GM03348 (cell line): ENCODE measurements at regions not wholly inside any gene's neighbourhood (a gene's known extent, or its start where the extent isn't known, plus 50 kb on each side); places are given as distances from the start of the nearest gene placed in this dataset.
"Not testable (repeated sequence)": the region's sequence is repeated elsewhere in the genome, so short reads cannot be mapped to it uniquely, and the experiment has no call there.

Source experiments
- DNase-seq: peaks from one replicate; pipeline ENCODE4 v3.0.0; 2012; ENCODE audit warnings: low spot score

GRCh38 chr16:88246955-88247582 lies 135.7 kb upstream of the ZNF469 start:
- not testable (repeated sequence) for DNase-seq

- not testable (repeated sequence) for DNase-seq
Measured at GRCh38 chr16:88247583-88247966, 135.2 kb upstream of the ZNF469 start.

GRCh38 chr16:88248761-88249160 lies 134.0 kb upstream of the ZNF469 start:
- DNase-seq: not testable (repeated sequence)

- not testable (repeated sequence) for DNase-seq
Measured at GRCh38 chr16:88250381-88250780, 132.4 kb upstream of the ZNF469 start.

GRCh38 chr16:88252057-88252794 lies 130.5 kb upstream of the ZNF469 start:
- not testable (repeated sequence) for DNase-seq

GRCh38 chr16:88258141-88258540 lies 124.6 kb upstream of the ZNF469 start:
- DNase-seq: not testable (repeated sequence)

- DNase-seq: not testable (repeated sequence)
Measured at GRCh38 chr16:88258764-88259525, 123.8 kb upstream of the ZNF469 start.

GRCh38 chr16:88259538-88259937 lies 123.2 kb upstream of the ZNF469 start:
- DNase-seq: not testable (repeated sequence)

GRCh38 chr16:88260146-88260545 lies 122.6 kb upstream of the ZNF469 start:
- not testable (repeated sequence) for DNase-seq

- DNase-seq: not testable (repeated sequence)
Measured at GRCh38 chr16:88260881-88261665, 121.7 kb upstream of the ZNF469 start.

GRCh38 chr16:88261814-88262605 lies 120.7 kb upstream of the ZNF469 start:
- not testable (repeated sequence) for DNase-seq

- not testable (repeated sequence) for DNase-seq
Measured at GRCh38 chr16:88262858-88263563, 119.7 kb upstream of the ZNF469 start.

- DNase-seq: not testable (repeated sequence)
Measured at GRCh38 chr16:88263681-88264287, 119.0 kb upstream of the ZNF469 start.

- peak; percentile 87 for DNase-seq
Measured at GRCh38 chr16:88264641-88265285, 118.0 kb upstream of the ZNF469 start.

- DNase-seq: not testable (repeated sequence)
Measured at GRCh38 chr16:88265286-88265938, 117.3 kb upstream of the ZNF469 start.

GRCh38 chr16:88266036-88266435 lies 116.7 kb upstream of the ZNF469 start:
- DNase-seq: not testable (repeated sequence)

- DNase-seq: not testable (repeated sequence)
Measured at GRCh38 chr16:88266935-88267551, 115.7 kb upstream of the ZNF469 start.

- not testable (repeated sequence) for DNase-seq
Measured at GRCh38 chr16:88268186-88268970, 114.4 kb upstream of the ZNF469 start.
